HEK293T (cell line): ENCODE measurements at regions not wholly inside any gene's neighbourhood (a gene's known extent, or its start where the extent isn't known, plus 50 kb on each side); places are given as distances from the start of the nearest gene placed in this dataset.

ENCODE experiments used
- CTCF ChIA-PET: fragments of 350-600 bp; formaldehyde crosslinking; extraction: SDS; loops from one replicate; lab custom pipeline; 2021; ENCODE audit warnings: antibody characterized with exemption, inconsistent platforms; lab: Yijun Ruan, JAX
- POLR2A ChIA-PET: fragments of 350-600 bp; formaldehyde crosslinking; extraction: SDS; loops from one replicate; lab custom pipeline; 2020; ENCODE audit warnings: antibody characterized with exemption, inconsistent platforms; lab: Yijun Ruan, JAX
- DNase-seq: peaks from one replicate; pipeline ENCODE4 v3.0.0; 2012; ENCODE audit warnings: mixed read lengths; ENCODE audit errors: extremely low spot score
- ARNT ChIP-seq: fragments of 450-650 bp; IDR thresholded peaks from 2 replicates; pipeline ENCODE4 v1.6.1; 2017; ENCODE audit warnings: mild to moderate bottlenecking
- BHLHE40 ChIP-seq: fragments of 450-650 bp; IDR thresholded peaks from 2 replicates; pipeline ENCODE4 v1.6.1; 2016; ENCODE audit warnings: mild to moderate bottlenecking, moderate library complexity, borderline replicate concordance
- CTBP1 ChIP-seq: fragments of 450-650 bp; IDR thresholded peaks from 2 replicates; pipeline ENCODE4 v1.6.1; 2016; ENCODE audit warnings: borderline replicate concordance
- ELF4 ChIP-seq: fragments of 450-650 bp; IDR thresholded peaks from 2 replicates; pipeline ENCODE4 v1.6.1; 2017; ENCODE audit warnings: antibody characterized with exemption
- FOXA1 ChIP-seq: fragments of 450-650 bp; IDR thresholded peaks from 2 replicates; pipeline ENCODE4 v1.6.1; 2016; ENCODE audit warnings: mild to moderate bottlenecking
- FOXK2 ChIP-seq: fragments of 450-650 bp; IDR thresholded peaks from 2 replicates; pipeline ENCODE4 v1.6.1; 2016; ENCODE audit warnings: mild to moderate bottlenecking
- FOXM1 ChIP-seq: fragments of 450-650 bp; IDR thresholded peaks from 2 replicates; pipeline ENCODE4 v1.6.1; 2017; ENCODE audit warnings: mild to moderate bottlenecking, borderline replicate concordance
- HDGF ChIP-seq: fragments of 450-650 bp; IDR thresholded peaks from 2 replicates; pipeline ENCODE4 v1.6.1; 2017; ENCODE audit warnings: antibody characterized with exemption, borderline replicate concordance
- L3MBTL2 ChIP-seq: fragments of 450-650 bp; conservative IDR thresholded peaks from 2 replicates; pipeline ENCODE4 v1.6.1; 2016; ENCODE audit warnings: mild to moderate bottlenecking
- LEF1 ChIP-seq: fragments of 450-650 bp; IDR thresholded peaks from 2 replicates; pipeline ENCODE4 v1.6.1; 2017; ENCODE audit warnings: mild to moderate bottlenecking, borderline replicate concordance
- NFRKB ChIP-seq: fragments of 450-650 bp; IDR thresholded peaks from 2 replicates; pipeline ENCODE4 v1.6.1; 2016; ENCODE audit warnings: mild to moderate bottlenecking, moderate library complexity
- SP1 ChIP-seq: fragments of 450-650 bp; IDR thresholded peaks from 2 replicates; pipeline ENCODE4 v1.6.1; 2017
- SUZ12 ChIP-seq: fragments of 450-650 bp; IDR thresholded peaks from 2 replicates; pipeline ENCODE4 v1.6.1; 2016; ENCODE audit warnings: mild to moderate bottlenecking
- TARDBP ChIP-seq: fragments of 450-650 bp; IDR thresholded peaks from 2 replicates; pipeline ENCODE4 v1.6.1; 2016
- ZNF384 ChIP-seq: fragments of 450-650 bp; IDR thresholded peaks from 2 replicates; pipeline ENCODE4 v1.6.1; 2016
- TF ChIP-seq, protein P1 (sequence below): fragments of 450-650 bp; IDR thresholded peaks from 2 replicates; pipeline ENCODE4 v1.6.1; 2016

DNA sequence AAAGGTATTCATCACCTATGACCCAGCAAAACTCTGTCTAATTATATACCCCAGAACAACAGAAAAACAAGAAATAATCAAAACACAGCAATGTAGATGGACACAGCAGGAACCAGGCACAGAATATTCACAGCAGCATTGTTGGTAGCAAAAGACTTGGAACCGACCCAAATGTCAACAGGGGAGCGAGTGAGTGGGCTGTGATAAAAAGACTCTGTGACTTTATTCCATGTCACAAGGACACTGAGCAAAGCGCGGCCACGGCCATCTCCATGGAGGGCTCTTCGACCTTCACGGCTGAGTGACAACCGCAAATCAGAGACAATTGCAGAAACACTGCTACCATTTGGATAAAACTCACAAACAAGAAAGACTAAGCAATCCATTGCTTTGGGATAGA, 1373.1 kb downstream of the TBC1D22A start:
- ChIA-PET CTCF (no interaction called here), POLR2A (no interaction called here)
- no peak for DNase-seq
- no peak for TF ChIP-seq SP1
- no peak for TF ChIP-seq CTBP1
- no peak for TF ChIP-seq ELF4
- TF ChIP-seq HDGF: no peak
- no peak for TF ChIP-seq BHLHE40
- no peak for TF ChIP-seq SUZ12
- TF ChIP-seq ARNT: no peak
- TF ChIP-seq, protein P1, sequence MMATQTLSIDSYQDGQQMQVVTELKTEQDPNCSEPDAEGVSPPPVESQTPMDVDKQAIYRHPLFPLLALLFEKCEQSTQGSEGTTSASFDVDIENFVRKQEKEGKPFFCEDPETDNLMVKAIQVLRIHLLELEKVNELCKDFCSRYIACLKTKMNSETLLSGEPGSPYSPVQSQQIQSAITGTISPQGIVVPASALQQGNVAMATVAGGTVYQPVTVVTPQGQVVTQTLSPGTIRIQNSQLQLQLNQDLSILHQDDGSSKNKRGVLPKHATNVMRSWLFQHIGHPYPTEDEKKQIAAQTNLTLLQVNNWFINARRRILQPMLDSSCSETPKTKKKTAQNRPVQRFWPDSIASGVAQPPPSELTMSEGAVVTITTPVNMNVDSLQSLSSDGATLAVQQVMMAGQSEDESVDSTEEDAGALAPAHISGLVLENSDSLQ: no peak
- no peak for TF ChIP-seq FOXA1
- no peak for TF ChIP-seq NFRKB
- no peak for TF ChIP-seq TARDBP
- TF ChIP-seq FOXK2: no peak
- no peak for TF ChIP-seq L3MBTL2
- no peak for TF ChIP-seq FOXM1
- TF ChIP-seq ZNF384: no peak
- no peak for TF ChIP-seq LEF1

DNA sequence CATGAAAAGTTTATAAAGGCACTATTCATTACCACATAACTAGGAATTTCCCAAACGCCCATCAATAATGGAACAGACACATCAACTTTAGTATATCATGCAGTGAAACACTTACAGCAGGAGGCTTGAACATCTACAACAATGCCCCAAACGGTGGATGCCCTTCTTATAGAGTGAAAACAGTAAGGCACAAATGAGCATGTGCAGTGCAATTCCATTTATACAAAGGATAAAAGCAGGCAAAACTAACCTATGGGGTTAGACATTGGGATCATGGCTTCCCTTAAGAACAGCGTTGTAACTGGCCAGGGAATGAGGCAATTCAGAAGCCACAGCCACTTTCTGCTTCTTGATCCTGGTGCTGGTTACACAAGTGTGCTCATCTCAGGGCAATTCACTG, 1363.0 kb downstream of the TBC1D22A start:
- TF ChIP-seq FOXK2: no peak
- no peak for DNase-seq
- CTCF ChIA-PET: no interaction called here
- POLR2A ChIA-PET: no interaction called here

DNA sequence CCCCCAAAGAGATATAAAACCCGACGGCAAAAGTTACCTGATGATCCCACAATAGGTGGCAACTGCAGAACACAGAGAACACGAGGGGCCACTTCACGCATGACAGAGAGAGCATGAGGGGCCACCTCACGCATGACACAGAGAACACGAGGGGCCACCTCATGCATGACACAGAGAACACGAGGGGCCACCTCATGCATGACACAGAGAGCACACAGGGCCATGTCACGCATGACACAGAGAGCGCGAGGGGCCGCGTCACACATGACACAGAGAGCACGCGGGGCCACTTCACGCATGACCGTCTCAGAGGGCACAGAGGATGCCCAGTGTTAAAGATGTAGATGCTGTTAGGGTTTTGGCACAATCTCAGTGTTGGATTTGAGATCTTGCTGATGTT, 1359.5 kb downstream of the TBC1D22A start:
- POLR2A ChIA-PET: no interaction called here
- DNase-seq: no peak
- CTCF ChIA-PET: no interaction called here
- TF ChIP-seq HDGF: no peak
- no peak for TF ChIP-seq ARNT

DNA sequence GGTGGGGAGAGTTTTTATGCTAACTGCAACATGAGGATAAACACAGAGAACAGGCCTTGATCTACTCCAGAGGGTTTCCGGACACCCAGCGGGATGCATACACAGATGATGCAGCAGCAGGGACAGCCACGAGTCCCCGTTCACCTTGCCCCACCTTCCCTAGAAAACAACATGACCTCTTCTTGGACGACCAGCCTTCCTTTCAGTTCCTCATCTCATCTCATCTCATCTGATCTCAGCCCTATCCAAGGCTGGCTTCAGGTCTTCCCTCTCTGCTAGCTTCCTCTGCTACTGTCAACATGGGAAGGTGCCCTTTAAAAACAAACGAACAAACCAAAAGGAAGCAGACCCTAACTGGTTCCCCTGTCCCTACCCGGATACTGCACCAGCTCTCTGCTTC, 1356.2 kb downstream of the TBC1D22A start:
- POLR2A ChIA-PET: no interaction called here
- DNase-seq: no peak
- CTCF ChIA-PET: no interaction called here
- TF ChIP-seq FOXK2 (no peak), CTBP1 (no peak), FOXA1 (no peak), TARDBP (no peak), HDGF (no peak), ZNF384 (no peak), SUZ12 (no peak), ARNT (no peak), FOXM1 (no peak), LEF1 (no peak), BHLHE40 (no peak), L3MBTL2 (no peak), ELF4 (no peak), SP1 (no peak), NFRKB (no peak)
- TF ChIP-seq, protein P1: no peak

GRCh38 chr22:48116871-48117270, 1354.4 kb downstream of the TBC1D22A start:
- DNase-seq: no peak
- POLR2A ChIA-PET: no interaction called here
- TF ChIP-seq LEF1 (no peak), ARNT (no peak), FOXK2 (no peak), ELF4 (no peak), NFRKB (no peak), FOXA1 (no peak), ZNF384 (no peak)
- CTCF ChIA-PET: no interaction called here

DNA sequence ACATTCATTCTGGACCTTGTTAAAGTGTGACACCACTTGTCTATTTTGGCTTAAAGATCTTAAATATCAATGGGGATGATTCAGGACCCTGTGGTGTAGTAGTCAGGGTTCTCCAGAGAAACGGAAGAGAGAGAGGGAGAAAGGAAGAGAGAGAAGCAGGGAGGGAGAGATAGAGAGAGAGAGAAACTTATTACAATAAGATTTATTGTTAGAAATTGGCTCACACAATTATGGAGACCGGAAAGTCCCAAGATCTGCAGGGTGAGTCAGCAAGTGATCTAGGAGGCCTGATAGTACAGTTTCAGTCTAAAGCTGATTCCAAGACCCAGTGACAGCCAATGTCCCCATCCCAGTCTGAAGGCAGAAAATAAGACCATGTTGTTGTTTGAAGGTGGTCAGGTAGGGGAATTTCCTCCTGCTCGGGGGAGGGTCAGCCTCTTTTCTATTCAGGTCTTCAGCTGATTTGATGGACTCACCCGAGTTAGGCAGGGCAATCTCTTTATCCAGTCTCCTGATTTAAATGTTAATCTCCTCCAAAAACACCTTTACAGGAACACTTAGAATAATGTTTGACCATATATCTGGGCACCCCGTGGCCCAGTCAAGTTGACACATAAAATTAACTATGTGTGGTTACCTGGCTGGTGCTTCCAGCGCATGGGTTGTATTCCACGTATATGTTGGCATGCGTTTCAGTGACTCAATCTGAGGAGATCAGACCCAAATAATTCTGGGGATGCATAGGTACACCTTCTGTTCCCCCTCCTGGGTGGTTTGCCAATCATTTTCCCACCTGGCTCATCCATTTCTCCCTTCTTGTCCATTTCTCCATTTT, 1350.5 kb downstream of the TBC1D22A start:
- DNase-seq: no peak
- TF ChIP-seq NFRKB (no peak), ZNF384 (no peak), SUZ12 (no peak), ARNT (no peak), ELF4 (no peak), BHLHE40 (no peak), LEF1 (no peak)
- TF ChIP-seq, protein P1: no peak
- CTCF ChIA-PET: no interaction called here
- POLR2A ChIA-PET: no interaction called here

DNA sequence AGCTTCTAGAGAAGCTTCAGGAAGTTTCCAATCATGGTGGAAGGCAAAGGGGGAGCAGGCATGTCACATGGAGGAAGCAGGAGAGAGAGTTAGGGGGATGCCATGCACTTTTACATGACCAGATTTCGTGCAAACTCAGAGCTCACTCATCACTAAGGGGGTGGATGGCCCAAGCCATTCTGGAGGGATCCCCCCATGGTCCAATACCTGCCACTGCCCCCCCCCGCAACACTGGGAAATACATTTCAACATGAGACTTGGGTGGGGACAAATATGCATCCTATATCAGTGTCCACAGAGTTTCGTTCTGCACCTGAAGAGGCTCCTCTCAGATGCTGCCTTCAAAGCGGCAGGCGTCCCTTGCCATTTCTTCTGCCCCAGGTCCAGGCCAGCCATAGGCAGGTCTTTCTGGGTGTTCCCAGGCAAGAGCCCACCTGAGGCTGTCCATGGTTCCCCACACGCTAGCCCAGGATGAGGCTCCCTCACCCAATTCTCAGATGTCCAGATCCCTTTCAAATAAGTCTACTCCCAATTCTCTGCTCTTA, 1344.3 kb downstream of the TBC1D22A start:
- POLR2A ChIA-PET: no interaction called here
- CTCF ChIA-PET: no interaction called here
- no peak for DNase-seq
- TF ChIP-seq SP1: no peak
- TF ChIP-seq FOXM1: no peak
- no peak for TF ChIP-seq BHLHE40
- no peak for TF ChIP-seq ZNF384
- TF ChIP-seq SUZ12: no peak
- no peak for TF ChIP-seq ELF4
